H1 (cell line): ENCODE measurements at regions not wholly inside any gene's neighbourhood (a gene's known extent, or its start where the extent isn't known, plus 50 kb on each side); places are given as distances from the start of the nearest gene placed in this dataset.

Experiments
- CTCF ChIA-PET: fragments of 300-600 bp; sonication (Branson Sonifier 250); formaldehyde crosslinking; loops from one replicate; lab custom pipeline; 2021; ENCODE audit not compliant: partially characterized antibody; lab: Charles Lee
- POLR2A ChIA-PET: fragments of 300-600 bp; sonication (Branson Sonifier 250); formaldehyde crosslinking; loops from one replicate; lab custom pipeline; 2021; ENCODE audit warnings: inconsistent platforms; ENCODE audit not compliant: partially characterized antibody; lab: Charles Lee
- DNase-seq, 2 experiments: peaks; one replicate each; pipeline versions ENCODE4 v3.0.0 to v3.0.0-alpha.2; 2010 to 2022; ENCODE audit warnings: low spot score in 2 of 2, low read depth in 1 of 2, mixed read lengths in 1 of 2
- FAIRE-seq: peaks from 2 replicates; lab custom pipeline; 2011; peaks lifted over from hg19 to GRCh38; lab: Jason Lieb, UNC
- H2AFZ ChIP-seq: 2 replicates; pipeline ENCODE4 v1.8.1; 2012; ENCODE audit warnings: low read length, inconsistent platforms
- H2AK5ac ChIP-seq: 2 replicates; pipeline ENCODE4 v1.6.1; 2013; ENCODE audit warnings: low read depth, low read length
- H2BK120ac ChIP-seq: replicated peaks from 2 replicates; pipeline ENCODE3; 2013; ENCODE audit warnings: low read depth, low read length, inconsistent platforms
- H2BK12ac ChIP-seq: 2 replicates; pipeline ENCODE4 v1.6.1; 2013; ENCODE audit warnings: low read depth, low read length
- H2BK15ac ChIP-seq: 2 replicates; pipeline ENCODE4 v1.6.1; 2013; ENCODE audit warnings: low read length
- H2BK20ac ChIP-seq: 2 replicates; pipeline ENCODE4 v1.6.1; 2013; ENCODE audit warnings: low read length
- H2BK5ac ChIP-seq: 2 replicates; pipeline ENCODE4 v1.6.1; 2013; ENCODE audit warnings: low read depth, low read length
- H3K14ac ChIP-seq: 2 replicates; pipeline ENCODE4 v1.6.1; 2013; ENCODE audit warnings: inconsistent platforms; ENCODE audit not compliant: insufficient read length
- H3K18ac ChIP-seq: 2 replicates; pipeline ENCODE4 v1.6.1; 2013; ENCODE audit warnings: low read length; ENCODE audit errors: extremely low read depth
- H3K23ac ChIP-seq: 2 replicates; pipeline ENCODE4 v1.6.1; 2013; ENCODE audit warnings: inconsistent platforms; ENCODE audit not compliant: insufficient read length
- H3K23me2 ChIP-seq: 2 replicates; pipeline ENCODE4 v1.6.1; 2013; ENCODE audit warnings: low read depth, low read length
- H3K27ac ChIP-seq: 2 replicates; pipeline ENCODE4 v1.6.1; 2011; ENCODE audit warnings: low read depth, low read length, inconsistent platforms
- H3K27me3 ChIP-seq, 4 experiments: replicated peaks in 1 of 4; 1 replicate in 1 of 4; 2 replicates in 3 of 4; pipeline versions ENCODE4 v1.6.1 to v1.8.1; 2011 to 2013; ENCODE audit warnings: low read length in 3 of 4, mild to moderate bottlenecking in 3 of 4, inconsistent platforms in 2 of 4, mixed read lengths in 2 of 4, moderate library complexity in 1 of 4; ENCODE audit not compliant: control insufficient read depth in 3 of 4, insufficient read depth in 3 of 4; ENCODE audit errors: extremely low read depth in 1 of 4
- H3K36me3 ChIP-seq, 4 experiments: 2 replicates each; pipeline versions ENCODE4 v1.6.1 to v1.8.1; 2011 to 2013; ENCODE audit warnings: mild to moderate bottlenecking in 4 of 4, low read length in 3 of 4, moderate library complexity in 2 of 4, control low read depth in 1 of 4, inconsistent platforms in 1 of 4; ENCODE audit not compliant: insufficient read depth in 4 of 4, control insufficient read depth in 2 of 4
- H3K4ac ChIP-seq: replicated peaks from 2 replicates; pipeline ENCODE3; 2013; ENCODE audit warnings: low read length, low read depth, mixed read lengths, inconsistent platforms; ENCODE audit not compliant: insufficient read length
- H3K4me1 ChIP-seq, 4 experiments: replicated peaks in 1 of 4; 1 replicate in 1 of 4; 2 replicates in 3 of 4; pipeline versions ENCODE4 v1.6.1 to v1.8.1; 2011 to 2013; ENCODE audit warnings: low read length in 3 of 4, inconsistent platforms in 2 of 4, mixed read lengths in 1 of 4; ENCODE audit not compliant: insufficient read depth in 4 of 4, control insufficient read depth in 3 of 4
- H3K4me2 ChIP-seq, 2 experiments: 2 replicates each; pipeline versions ENCODE4 v1.6.1 to v1.8.1; 2011 to 2013; ENCODE audit warnings: low read depth in 2 of 2, low read length in 2 of 2, control low read depth in 1 of 2, inconsistent platforms in 1 of 2, mild to moderate bottlenecking in 1 of 2; ENCODE audit not compliant: insufficient read depth in 1 of 2
- H3K4me3 ChIP-seq, 4 experiments: fragments of 200-600, 300-600 bp in 1 of 4; sonication (generic), shearing (Covaris generic), sonication (Bioruptor Twin) in 1 of 4; 2 replicates each; pipeline versions ENCODE4 v1.5.1 to v1.8.1; 2011 to 2016; ENCODE audit warnings: low read length in 4 of 4, low read depth in 3 of 4, control low read depth in 2 of 4, inconsistent platforms in 2 of 4, mild to moderate bottlenecking in 2 of 4, mixed read lengths in 1 of 4, moderate library complexity in 1 of 4; ENCODE audit not compliant: insufficient read depth in 2 of 4; ENCODE audit errors: extremely low read depth in 1 of 4
- H3K56ac ChIP-seq: replicated peaks from 2 replicates; pipeline ENCODE3; 2013; ENCODE audit warnings: low read depth, mild to moderate bottlenecking, mixed read lengths, low read length, inconsistent platforms; ENCODE audit not compliant: insufficient read length
- H3K79me1 ChIP-seq: 2 replicates; pipeline ENCODE4 v1.6.1; 2013; ENCODE audit warnings: low read depth, low read length, control low read depth
- H3K79me2 ChIP-seq, 2 experiments: 2 replicates each; pipeline versions ENCODE4 v1.6.1 to v1.8.1; 2012 to 2013; ENCODE audit warnings: low read length in 2 of 2, mild to moderate bottlenecking in 2 of 2, inconsistent platforms in 1 of 2; ENCODE audit not compliant: insufficient read depth in 2 of 2, control insufficient read depth in 1 of 2
- H3K9ac ChIP-seq, 4 experiments: replicated peaks in 1 of 4; 1 replicate in 1 of 4; 2 replicates in 3 of 4; pipeline versions ENCODE4 v1.6.1 to v1.8.1; 2011 to 2013; ENCODE audit warnings: low read depth in 3 of 4, low read length in 3 of 4, control low read depth in 2 of 4, mild to moderate bottlenecking in 2 of 4, moderate library complexity in 2 of 4, inconsistent platforms in 1 of 4; ENCODE audit errors: extremely low read depth in 1 of 4
- H3K9me3 ChIP-seq, 2 experiments: 2 replicates each; pipeline versions ENCODE4 v1.6.1 to v1.8.1; 2012 to 2013; ENCODE audit warnings: mild to moderate bottlenecking in 2 of 2, moderate library complexity in 2 of 2, control low read depth in 1 of 2, inconsistent platforms in 1 of 2, low read depth in 1 of 2, low read length in 1 of 2, mixed read lengths in 1 of 2; ENCODE audit not compliant: insufficient read depth in 2 of 2
- H4K20me1 ChIP-seq, 2 experiments: replicated peaks in 1 of 2; 2 replicates each; pipeline versions ENCODE3 to v1.8.1; 2011 to 2013; ENCODE audit warnings: inconsistent platforms in 2 of 2, low read length in 2 of 2, mild to moderate bottlenecking in 1 of 2; ENCODE audit not compliant: insufficient read depth in 2 of 2, control insufficient read depth in 1 of 2
- H4K5ac ChIP-seq: 2 replicates; pipeline ENCODE4 v1.6.1; 2013; ENCODE audit warnings: low read length, low read depth, mixed read lengths, inconsistent platforms; ENCODE audit not compliant: insufficient read length
- H4K8ac ChIP-seq: 2 replicates; pipeline ENCODE4 v1.8.0; 2013; ENCODE audit warnings: mild to moderate bottlenecking, moderate library complexity, low read length, inconsistent platforms; ENCODE audit not compliant: insufficient read depth; ENCODE audit errors: extremely low read depth
- H4K91ac ChIP-seq: replicated peaks from 2 replicates; pipeline ENCODE3; 2013; ENCODE audit warnings: low read length, mixed read lengths, inconsistent platforms; ENCODE audit not compliant: insufficient read length
- CBX5 ChIP-seq: fragments of 300-800, 300-1000 bp; sonication (generic); IDR thresholded peaks from 2 replicates; pipeline ENCODE4 v1.7.1; 2016; ENCODE audit warnings: antibody characterized with exemption, low read length, low read depth
- CHD1 ChIP-seq: IDR thresholded peaks from 2 replicates; pipeline ENCODE4 v1.6.1; 2012; ENCODE audit warnings: low read depth, low read length, improper control_type of control experiment
- HDAC2 ChIP-seq, 2 experiments: fragments of 300-600 bp in 1 of 2; sonication (generic) in 1 of 2; IDR thresholded peaks; 2 replicates each; pipeline ENCODE4 v1.6.1; 2011 to 2012; ENCODE audit warnings: low read depth in 2 of 2, low read length in 2 of 2, mild to moderate bottlenecking in 2 of 2, moderate library complexity in 2 of 2, borderline replicate concordance in 1 of 2, inconsistent platforms in 1 of 2
- KDM1A ChIP-seq: fragments of 200-600, 300-600 bp; sonication (generic); IDR thresholded peaks from 2 replicates; pipeline ENCODE4 v1.7.1; 2016; ENCODE audit warnings: mild to moderate bottlenecking, low read length, borderline replicate concordance
- RAD21 ChIP-seq, 2 experiments: IDR thresholded peaks in 1 of 2; conservative IDR thresholded peaks in 1 of 2; 2 replicates each; pipeline ENCODE4 v1.6.1; 2011; ENCODE audit warnings: low read depth in 2 of 2, low read length in 2 of 2, improper control_type of control experiment in 1 of 2, inconsistent platforms in 1 of 2, mild to moderate bottlenecking in 1 of 2, moderate library complexity in 1 of 2
- RXRA ChIP-seq: IDR thresholded peaks from 2 replicates; pipeline ENCODE4 v1.6.1; 2011; ENCODE audit warnings: low read depth, mild to moderate bottlenecking, low read length, moderate library complexity; ENCODE audit not compliant: insufficient read depth
- SIRT6 ChIP-seq: IDR thresholded peaks from one replicate; pipeline ENCODE4 v1.7.1; 2012; ENCODE audit warnings: low read length, inconsistent platforms
- SP4 ChIP-seq: IDR thresholded peaks from 2 replicates; pipeline ENCODE4 v1.6.1; 2012; ENCODE audit warnings: low read length, inconsistent platforms
- SUZ12 ChIP-seq: fragments of 200-600 bp; sonication (generic); IDR thresholded peaks from 2 replicates; pipeline ENCODE4 v1.6.1; 2012; ENCODE audit warnings: mild to moderate bottlenecking, inconsistent platforms, low read length, moderate library complexity, mixed read lengths
- TBP ChIP-seq: IDR thresholded peaks from 2 replicates; pipeline ENCODE4 v1.6.1; 2011; ENCODE audit warnings: low read depth, low read length, improper control_type of control experiment
- WGBS, 2 experiments: shearing (Covaris generic) in 1 of 2; methylation state at CpG; one replicate each; pipeline versions ENCODE4 v1.1.6 to v1.1.7; 2013 to 2015; ENCODE audit warnings: low lambda C conversion rate in 2 of 2, mixed read lengths in 2 of 2, inconsistent platforms in 1 of 2, low coverage in 1 of 2, missing lambda C conversion rate in 1 of 2; ENCODE audit not compliant: insufficient replicate concordance in 2 of 2, insufficient coverage in 1 of 2, insufficient read length in 1 of 2; ENCODE audit errors: extremely low coverage in 1 of 2, missing lambda C conversion rate in 1 of 2; 5-methylcytosine and 5-hydroxymethylcytosine counted together

DNA sequence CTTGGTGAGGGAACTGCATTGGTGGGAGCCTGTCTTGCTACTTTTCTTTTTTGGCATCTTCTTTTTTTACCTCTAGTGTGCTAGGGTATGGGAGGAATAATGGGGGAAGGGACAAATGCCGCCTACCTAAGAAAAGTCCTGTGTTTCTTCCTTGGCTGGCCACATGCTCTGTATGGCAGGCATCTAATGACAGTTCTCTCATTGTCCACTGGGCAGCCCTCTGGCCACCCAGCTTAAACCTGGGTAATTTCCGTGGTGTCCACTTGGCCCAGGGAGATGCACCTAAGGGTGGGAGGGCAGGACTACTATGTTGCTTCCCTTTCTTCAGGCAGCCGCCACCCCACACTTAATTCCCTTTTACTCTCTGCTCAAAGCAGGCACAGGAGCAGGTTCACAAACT lies 173.1 kb downstream of the YTHDC2 start:
- no peak overlapping the region for H3K14ac ChIP-seq
- no peaks in the 10 kb centered on the region for H3K79me1 ChIP-seq
- TF ChIP-seq SP4, result no peak
- TF ChIP-seq SIRT6, result no peak
- no peak for TF ChIP-seq CHD1
- TF ChIP-seq KDM1A, result no peak
- no peak for TF ChIP-seq HDAC2 (IDR thresholded peaks at IDR 0.05; ENCODE audit: borderline replicate concordance in 1 of 2, low read depth in 2 of 2, low read length in 2 of 2)
- no peak; a peak in 1 of 4 replicates for TF ChIP-seq RAD21 (IDR thresholded peaks at IDR 0.05 in 1 of 2, conservative IDR thresholded peaks at IDR 0.05 in 1 of 2; ENCODE audit: low read depth in 2 of 2, low read length in 2 of 2)
- no peak for TF ChIP-seq TBP
- TF ChIP-seq SUZ12, result no peak
- no peak for TF ChIP-seq CBX5
- TF ChIP-seq RXRA, result no peak
- ChIA-PET CTCF (interaction anchor here (0.7 to 2.4 kb wide), 11 partner anchors 22 to 1889 kb away, joined by 3 to 9 read pairs (median 3); no protein-coding TSS in a partner anchor), POLR2A (no interaction called here)
- H3K79me2 ChIP-seq, result no peaks in the 10 kb centered on the region
- DNase-seq, result no peak
- no peaks in the 10 kb centered on the region for H3K27me3 ChIP-seq
- H3K9ac ChIP-seq, result no peak overlapping the region
- H3K9me3 ChIP-seq, result no peaks in the 10 kb centered on the region
- no peak overlapping the region for H2AFZ ChIP-seq
- peaks cover 0 to 4% (median 1%) of the 10 kb centered on the region in 4 experiments; a peak in 2 of 7 replicates for H3K4me1 ChIP-seq
- no peak for FAIRE-seq
- H3K23me2 ChIP-seq, result no peaks in the 10 kb centered on the region
- H2BK5ac ChIP-seq, result no peak overlapping the region
- H2BK15ac ChIP-seq, result no peak overlapping the region
- H3K4ac ChIP-seq, result no peak overlapping the region
- no peak overlapping the region for H4K8ac ChIP-seq
- H4K91ac ChIP-seq, result no peak overlapping the region
- no peak overlapping the region for H3K56ac ChIP-seq
- no peak overlapping the region for H3K27ac ChIP-seq
- H2BK120ac ChIP-seq, result no peak overlapping the region
- no peaks in the 10 kb centered on the region for H4K20me1 ChIP-seq
- no peak overlapping the region for H3K18ac ChIP-seq
- H3K4me2 ChIP-seq, result no peak overlapping the region
- no peak overlapping the region for H2BK20ac ChIP-seq
- H3K4me3 ChIP-seq, result no peak overlapping the region
- no peak overlapping the region for H2AK5ac ChIP-seq
- H2BK12ac ChIP-seq, result no peak overlapping the region
- H3K36me3 ChIP-seq, result no peaks in the 10 kb centered on the region
- H3K23ac ChIP-seq, result no peak overlapping the region
- no peak overlapping the region for H4K5ac ChIP-seq
- 88% methylated on average over 3 of the region's 3 CpGs; no CpG with 5 or more reads in 1 of the 2 experiments for WGBS, 2 experiments
